Ishikawa (cell line): ENCODE measurements at regions not wholly inside any gene's neighbourhood (a gene's known extent, or its start where the extent isn't known, plus 50 kb on each side); places are given as distances from the start of the nearest gene placed in this dataset.

ENCODE experiments used
- CEBPB ChIP-seq: IDR thresholded peaks from 2 replicates; pipeline ENCODE4 v1.6.1; 2012
- CREB1 ChIP-seq: IDR thresholded peaks from 2 replicates; pipeline ENCODE4 v1.6.1; 2012; ENCODE audit warnings: low read depth
- EGR1 ChIP-seq: IDR thresholded peaks from 2 replicates; pipeline ENCODE4 v1.6.1; 2012
- EP300 ChIP-seq: IDR thresholded peaks from 2 replicates; pipeline ENCODE4 v1.6.1; 2012; ENCODE audit warnings: borderline replicate concordance
- FOXM1 ChIP-seq: IDR thresholded peaks from 2 replicates; pipeline ENCODE4 v1.6.1; 2012; ENCODE audit warnings: low read depth, borderline replicate concordance
- NFIC ChIP-seq: IDR thresholded peaks from 2 replicates; pipeline ENCODE4 v1.6.1; 2012
- RAD21 ChIP-seq: IDR thresholded peaks from 2 replicates; pipeline ENCODE4 v1.6.1; 2012; ENCODE audit warnings: low read depth
- TAF1 ChIP-seq: IDR thresholded peaks from 2 replicates; pipeline ENCODE4 v1.6.1; 2012; ENCODE audit warnings: low read depth, mild to moderate bottlenecking
- TCF12 ChIP-seq: IDR thresholded peaks from 2 replicates; pipeline ENCODE4 v1.6.1; 2012; ENCODE audit warnings: low read depth
- TEAD4 ChIP-seq: IDR thresholded peaks from 2 replicates; pipeline ENCODE4 v1.6.1; 2012
- YY1 ChIP-seq: IDR thresholded peaks from 2 replicates; pipeline ENCODE4 v1.6.1; 2012; ENCODE audit warnings: low read depth
- ZBTB7A ChIP-seq: IDR thresholded peaks from 2 replicates; pipeline ENCODE4 v1.6.1; 2012; ENCODE audit warnings: low read depth
- TF ChIP-seq, protein P1 (sequence below): IDR thresholded peaks from 2 replicates; pipeline ENCODE4 v1.6.1; 2012
- TF ChIP-seq, protein P2 (sequence below): IDR thresholded peaks from 2 replicates; pipeline ENCODE4 v1.6.1; 2012; ENCODE audit warnings: low read depth, mild to moderate bottlenecking
- TF ChIP-seq, protein P3 (sequence below): IDR thresholded peaks from 2 replicates; pipeline ENCODE4 v1.6.1; 2012

DNA sequence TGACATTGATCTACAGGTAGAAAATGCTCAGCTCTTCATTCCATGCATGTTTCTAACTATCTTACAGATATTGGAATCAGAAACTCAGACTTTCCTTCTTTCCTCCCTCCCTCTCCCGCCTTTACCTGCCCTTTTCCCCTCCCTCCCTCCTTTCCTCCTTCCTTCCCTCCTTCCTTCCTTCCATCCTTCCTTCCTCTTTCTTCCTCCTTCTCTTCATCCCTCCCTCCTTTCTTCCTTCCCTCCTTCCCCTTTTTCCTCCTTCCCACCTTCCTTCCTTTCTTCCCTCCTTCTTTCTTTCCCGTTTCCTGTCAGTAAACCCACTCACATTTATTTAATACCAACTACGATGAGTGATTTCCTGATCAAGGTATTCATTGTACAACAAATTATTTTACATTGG, 113.4 kb upstream of the IRS2 start:
- TF ChIP-seq YY1 (no peak), TEAD4 (no peak), EGR1 (no peak), RAD21 (no peak), TAF1 (no peak), CREB1 (no peak), CEBPB (no peak), NFIC (no peak), EP300 (no peak)
- TF ChIP-seq, protein P1, sequence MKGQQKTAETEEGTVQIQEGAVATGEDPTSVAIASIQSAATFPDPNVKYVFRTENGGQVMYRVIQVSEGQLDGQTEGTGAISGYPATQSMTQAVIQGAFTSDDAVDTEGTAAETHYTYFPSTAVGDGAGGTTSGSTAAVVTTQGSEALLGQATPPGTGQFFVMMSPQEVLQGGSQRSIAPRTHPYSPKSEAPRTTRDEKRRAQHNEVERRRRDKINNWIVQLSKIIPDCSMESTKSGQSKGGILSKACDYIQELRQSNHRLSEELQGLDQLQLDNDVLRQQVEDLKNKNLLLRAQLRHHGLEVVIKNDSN, result no peak
- TF ChIP-seq, protein P2, sequence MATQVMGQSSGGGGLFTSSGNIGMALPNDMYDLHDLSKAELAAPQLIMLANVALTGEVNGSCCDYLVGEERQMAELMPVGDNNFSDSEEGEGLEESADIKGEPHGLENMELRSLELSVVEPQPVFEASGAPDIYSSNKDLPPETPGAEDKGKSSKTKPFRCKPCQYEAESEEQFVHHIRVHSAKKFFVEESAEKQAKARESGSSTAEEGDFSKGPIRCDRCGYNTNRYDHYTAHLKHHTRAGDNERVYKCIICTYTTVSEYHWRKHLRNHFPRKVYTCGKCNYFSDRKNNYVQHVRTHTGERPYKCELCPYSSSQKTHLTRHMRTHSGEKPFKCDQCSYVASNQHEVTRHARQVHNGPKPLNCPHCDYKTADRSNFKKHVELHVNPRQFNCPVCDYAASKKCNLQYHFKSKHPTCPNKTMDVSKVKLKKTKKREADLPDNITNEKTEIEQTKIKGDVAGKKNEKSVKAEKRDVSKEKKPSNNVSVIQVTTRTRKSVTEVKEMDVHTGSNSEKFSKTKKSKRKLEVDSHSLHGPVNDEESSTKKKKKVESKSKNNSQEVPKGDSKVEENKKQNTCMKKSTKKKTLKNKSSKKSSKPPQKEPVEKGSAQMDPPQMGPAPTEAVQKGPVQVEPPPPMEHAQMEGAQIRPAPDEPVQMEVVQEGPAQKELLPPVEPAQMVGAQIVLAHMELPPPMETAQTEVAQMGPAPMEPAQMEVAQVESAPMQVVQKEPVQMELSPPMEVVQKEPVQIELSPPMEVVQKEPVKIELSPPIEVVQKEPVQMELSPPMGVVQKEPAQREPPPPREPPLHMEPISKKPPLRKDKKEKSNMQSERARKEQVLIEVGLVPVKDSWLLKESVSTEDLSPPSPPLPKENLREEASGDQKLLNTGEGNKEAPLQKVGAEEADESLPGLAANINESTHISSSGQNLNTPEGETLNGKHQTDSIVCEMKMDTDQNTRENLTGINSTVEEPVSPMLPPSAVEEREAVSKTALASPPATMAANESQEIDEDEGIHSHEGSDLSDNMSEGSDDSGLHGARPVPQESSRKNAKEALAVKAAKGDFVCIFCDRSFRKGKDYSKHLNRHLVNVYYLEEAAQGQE, result no peak
- TF ChIP-seq, protein P3, sequence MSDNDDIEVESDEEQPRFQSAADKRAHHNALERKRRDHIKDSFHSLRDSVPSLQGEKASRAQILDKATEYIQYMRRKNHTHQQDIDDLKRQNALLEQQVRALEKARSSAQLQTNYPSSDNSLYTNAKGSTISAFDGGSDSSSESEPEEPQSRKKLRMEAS, result no peak

DNA sequence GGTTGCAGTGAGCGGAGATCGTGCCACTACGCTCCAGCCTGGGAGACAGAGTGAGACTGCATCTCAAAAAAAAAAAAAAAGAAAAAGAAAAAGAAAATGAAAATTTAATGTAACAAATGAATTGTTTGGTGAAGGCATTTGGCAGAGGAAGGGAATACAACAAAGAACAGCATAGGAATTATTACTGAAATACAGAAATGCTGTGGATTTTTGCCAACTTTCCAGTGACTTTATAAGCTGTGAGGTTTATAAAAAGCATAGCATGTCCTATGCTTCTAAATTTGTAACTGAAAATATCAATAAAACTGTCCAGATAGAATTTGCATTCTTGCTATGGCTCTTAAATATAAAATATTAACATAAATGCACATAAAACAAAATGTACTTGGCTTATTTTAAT, 112.9 kb upstream of the IRS2 start:
- TF ChIP-seq NFIC, result no peak
- TF ChIP-seq ZBTB7A, result no peak
- no peak for TF ChIP-seq FOXM1
- TF ChIP-seq EGR1, result no peak
- no peak for TF ChIP-seq CREB1
- TF ChIP-seq TEAD4, result no peak
- no peak for TF ChIP-seq RAD21
- TF ChIP-seq EP300, result no peak
- TF ChIP-seq CEBPB, result no peak
- TF ChIP-seq, protein P2, result no peak

DNA sequence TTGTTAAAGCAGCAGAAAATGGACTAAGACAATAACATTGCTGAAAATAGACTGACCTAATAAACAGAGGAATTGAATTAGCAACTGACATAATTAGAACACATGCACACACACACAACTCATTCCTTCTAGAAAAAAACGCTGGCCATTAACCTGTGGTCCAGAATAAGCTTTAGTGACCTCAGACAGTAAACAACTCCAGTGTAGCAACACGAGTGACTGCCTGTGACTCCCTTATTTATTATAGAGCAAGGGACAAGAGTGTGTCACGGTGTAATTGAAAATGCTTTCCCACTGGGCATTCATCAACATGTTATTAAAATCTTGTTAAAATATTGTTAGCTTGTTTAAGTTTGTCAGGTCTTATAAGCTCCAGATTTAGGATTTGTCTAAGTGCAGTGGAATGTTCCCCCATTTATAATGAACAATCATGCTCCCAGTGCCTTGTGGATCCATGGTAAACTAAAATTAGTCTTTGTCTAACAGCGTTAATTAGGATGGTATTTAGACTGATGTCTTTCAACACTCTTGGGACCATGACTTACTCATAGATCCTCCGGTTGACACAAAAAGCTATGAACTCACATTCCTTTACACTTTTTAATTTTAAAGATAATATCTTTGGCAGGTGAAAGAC, 111.7 kb upstream of the IRS2 start:
- TF ChIP-seq, protein P3, result no peak
- TF ChIP-seq, protein P1, result no peak
- TF ChIP-seq YY1 (no peak), NFIC (no peak), TEAD4 (no peak), EP300 (no peak), TCF12 (no peak), FOXM1 (no peak), ZBTB7A (no peak), TAF1 (no peak), CEBPB (no peak), CREB1 (no peak), RAD21 (no peak), EGR1 (no peak)
- TF ChIP-seq, protein P2, result no peak

DNA sequence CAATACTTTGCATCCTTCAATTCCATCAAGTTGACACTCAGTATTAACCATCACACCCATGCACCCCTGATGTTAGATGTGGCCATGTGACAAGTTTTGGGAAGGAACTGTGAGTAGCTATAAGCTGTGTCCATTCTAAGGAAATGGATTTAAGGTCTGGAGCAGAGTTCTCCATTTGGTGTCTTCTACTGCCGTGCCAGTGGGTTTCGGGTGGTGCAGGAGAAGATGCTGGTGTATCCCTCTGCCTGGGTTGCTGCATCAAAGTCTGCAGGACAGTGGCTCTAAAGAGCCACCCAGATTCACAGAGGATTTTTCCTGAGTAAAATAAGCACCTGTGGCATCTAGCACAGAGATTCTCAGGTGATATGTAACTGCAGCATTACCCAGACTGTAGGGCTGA, 105.7 kb upstream of the IRS2 start:
- TF ChIP-seq, protein P3, result no peak
- TF ChIP-seq NFIC, result no peak
- TF ChIP-seq ZBTB7A, result no peak
- TF ChIP-seq, protein P1, result no peak
- TF ChIP-seq TAF1, result no peak
